CD14-positive monocyte (primary cell): ENCODE measurements at regions not wholly inside any gene's neighbourhood (a gene's known extent, or its start where the extent isn't known, plus 50 kb on each side); places are given as distances from the start of the nearest gene placed in this dataset.

Experiments used
- DNase-seq, 3 donors: peaks; one replicate each; pipeline ENCODE4 v3.0.0-alpha.2; 2011 to 2022
- H2AFZ ChIP-seq: 2 replicates; pipeline ENCODE4 v1.6.0; 2012; ENCODE audit warnings: mild to moderate bottlenecking, low read depth, low read length, inconsistent platforms; ENCODE audit not compliant: insufficient read depth, poor library complexity, severe bottlenecking
- H3K27ac ChIP-seq, 2 donors: 1 replicate in 1 of 2; 2 replicates in 1 of 2; pipeline ENCODE4 v1.5.1; 2012 to 2013; ENCODE audit warnings: low read length in 2 of 2, control low read depth in 1 of 2, inconsistent platforms in 1 of 2, low read depth in 1 of 2, mild to moderate bottlenecking in 1 of 2
- H3K27me3 ChIP-seq, 2 donors: one replicate each; pipeline versions ENCODE4 v1.6.0 to v1.6.1; 2011 to 2013; ENCODE audit warnings: low read length in 2 of 2; ENCODE audit not compliant: control insufficient read depth in 2 of 2, insufficient read depth in 2 of 2
- H3K36me3 ChIP-seq, 2 donors: replicated peaks in 1 of 2; 1 replicate in 1 of 2; 2 replicates in 1 of 2; pipeline versions ENCODE4 v1.5.1 to v1.6.1; 2012 to 2013; ENCODE audit warnings: low read length in 2 of 2, control low read depth in 1 of 2, inconsistent platforms in 1 of 2, mild to moderate bottlenecking in 1 of 2; ENCODE audit not compliant: insufficient read depth in 2 of 2, control insufficient read depth in 1 of 2
- H3K4me1 ChIP-seq, 2 donors: 1 replicate in 1 of 2; 2 replicates in 1 of 2; pipeline versions ENCODE4 v1.5.1 to v1.6.1; 2012 to 2013; ENCODE audit warnings: low read length in 2 of 2, control low read depth in 1 of 2, inconsistent platforms in 1 of 2, mild to moderate bottlenecking in 1 of 2, moderate library complexity in 1 of 2; ENCODE audit not compliant: insufficient read depth in 2 of 2, control insufficient read depth in 1 of 2
- H3K4me2 ChIP-seq: replicated peaks from 2 replicates; pipeline ENCODE3; 2012; ENCODE audit warnings: low read length, moderate library complexity, mild to moderate bottlenecking; ENCODE audit not compliant: poor library complexity, severe bottlenecking; ENCODE audit errors: extremely low read depth
- H3K4me3 ChIP-seq, 3 experiments: fragments of 200-600 bp in 1 of 3; sonication (generic) in 1 of 3; replicated peaks in 1 of 3; 1 replicate in 2 of 3; 2 replicates in 1 of 3; pipeline ENCODE4 v1.5.1; 2011 to 2013; ENCODE audit warnings: low read length in 3 of 3, mild to moderate bottlenecking in 3 of 3, control low read depth in 2 of 3, low read depth in 2 of 3, inconsistent platforms in 1 of 3, moderate library complexity in 1 of 3
- H3K79me2 ChIP-seq: 2 replicates; pipeline ENCODE4 v1.6.0; 2012; ENCODE audit warnings: mild to moderate bottlenecking, control low read depth, inconsistent platforms, low read length, moderate library complexity; ENCODE audit not compliant: insufficient read depth
- H3K9ac ChIP-seq: 2 replicates; pipeline ENCODE4 v1.6.0; 2017; ENCODE audit warnings: low read length, mild to moderate bottlenecking; ENCODE audit not compliant: insufficient read depth, poor library complexity, severe bottlenecking
- H3K9me3 ChIP-seq, 2 donors: replicated peaks in 1 of 2; 1 replicate in 1 of 2; 2 replicates in 1 of 2; pipeline versions ENCODE4 v1.5.1 to v1.6.1; 2012 to 2013; ENCODE audit warnings: low read length in 2 of 2, control low read depth in 1 of 2; ENCODE audit not compliant: control insufficient read depth in 1 of 2, insufficient read depth in 1 of 2
- H4K20me1 ChIP-seq: 2 replicates; pipeline ENCODE4 v1.6.0; 2012; ENCODE audit warnings: mild to moderate bottlenecking, low read length, control low read depth, moderate library complexity; ENCODE audit not compliant: insufficient read depth
- H3K27ac Mint-ChIP-seq, 7 donors: one replicate each; pipeline ENCODE4 v1.8.0; 2020; ENCODE audit warnings: mild to moderate bottlenecking in 7 of 7, mixed read lengths in 7 of 7, moderate library complexity in 6 of 7, inconsistent platforms in 2 of 7
- H3K27me3 Mint-ChIP-seq, 3 donors: one replicate each; pipeline ENCODE4 v1.8.0; 2021 to 2022; ENCODE audit warnings: low read depth in 3 of 3, mild to moderate bottlenecking in 3 of 3, mixed read lengths in 3 of 3, moderate library complexity in 3 of 3, inconsistent platforms in 1 of 3
- H3K36me3 Mint-ChIP-seq, 2 donors: one replicate each; pipeline ENCODE4 v1.8.0; 2020; ENCODE audit warnings: mixed read lengths in 2 of 2, inconsistent platforms in 1 of 2, mild to moderate bottlenecking in 1 of 2
- H3K4me1 Mint-ChIP-seq: one replicate; pipeline ENCODE4 v1.8.0; 2020; ENCODE audit warnings: mild to moderate bottlenecking, mixed read lengths
- H3K4me3 Mint-ChIP-seq, 2 donors: one replicate each; pipeline ENCODE4 v1.8.0; 2020; ENCODE audit warnings: mild to moderate bottlenecking in 2 of 2, mixed read lengths in 2 of 2, moderate library complexity in 1 of 2
- H3K9me3 Mint-ChIP-seq, 7 donors: one replicate each; pipeline ENCODE4 v1.8.0; 2020 to 2022; ENCODE audit warnings: mixed read lengths in 7 of 7, mild to moderate bottlenecking in 6 of 7, moderate library complexity in 6 of 7, inconsistent platforms in 2 of 7
- CTCF ChIP-seq: fragments of 200-600 bp; IDR thresholded peaks from one replicate; pipeline ENCODE4 v1.8.0; 2022; ENCODE audit warnings: antibody characterized with exemption, mild to moderate bottlenecking
- WGBS: methylation state at CpG from one replicate; pipeline ENCODE4 v1.1.5; 2013; ENCODE audit warnings: missing lambda C conversion rate; ENCODE audit not compliant: insufficient coverage; 5-methylcytosine and 5-hydroxymethylcytosine counted together
- intact Hi-C, 2 donors: fragments of 100-400 bp; cut with micrococcal nuclease; formaldehyde crosslinking; loops; one replicate each; pipeline versions ENCODE4 v1.15.0 to v1.15.1; 2023

- intact Hi-C loops, result no loop called here
- peaks cover 4 to 20% (median 10%) of the 10 kb centered on the region in 7 donors for H3K9me3 Mint-ChIP-seq
- H3K4me2 ChIP-seq, result no peak overlapping the region
- H3K36me3 ChIP-seq, result no peaks in the 10 kb centered on the region
- no peak for TF ChIP-seq CTCF
- WGBS, result 97% methylated on average over 8 of the region's 13 CpGs
- no peak overlapping the region for H2AFZ ChIP-seq
- no peaks in the 10 kb centered on the region for H3K36me3 Mint-ChIP-seq
- no peaks in the 10 kb centered on the region for H3K4me1 Mint-ChIP-seq
- peaks cover 2 to 8% (median 2%) of the 10 kb centered on the region in 3 donors for H3K27me3 Mint-ChIP-seq
- no peak overlapping the region for H3K9ac ChIP-seq
- no peak overlapping the region for H3K27ac ChIP-seq
- no peaks in the 10 kb centered on the region for H3K27me3 ChIP-seq
- no peak overlapping the region for H3K4me3 ChIP-seq
- H3K27ac Mint-ChIP-seq, result no peak overlapping the region
- no peak overlapping the region for H3K4me3 Mint-ChIP-seq
- DNase-seq, result no peak
- H3K4me1 ChIP-seq, result no peaks in the 10 kb centered on the region
- H3K79me2 ChIP-seq, result no peaks in the 10 kb centered on the region
- no peaks in the 10 kb centered on the region for H4K20me1 ChIP-seq
- peaks cover 7 to 12% of the 10 kb centered on the region in 2 donors for H3K9me3 ChIP-seq
Measured at GRCh38 chr13:21831654-21832324, 160.9 kb downstream of the FGF9 start.

GRCh38 chr13:21833921-21834320 is 163.0 kb downstream of the FGF9 start:
- Mint-ChIP-seq H3K36me3 (no peaks in the 10 kb centered on the region), H3K27ac (no peak overlapping the region), H3K9me3 (peaks cover 2 to 20% (median 13%) of the 10 kb centered on the region in 7 donors), H3K4me1 (no peaks in the 10 kb centered on the region), H3K27me3 (peaks cover 0 to 6% (median 4%) of the 10 kb centered on the region in 3 donors), H3K4me3 (no peak overlapping the region)
- WGBS, result 96% methylated on average over 5 of the region's 9 CpGs
- H3K4me3 ChIP-seq, result no peak overlapping the region
- peaks cover 7 to 12% of the 10 kb centered on the region in 2 donors for H3K9me3 ChIP-seq
- no peaks in the 10 kb centered on the region for H3K27me3 ChIP-seq
- intact Hi-C loops, result no loop called here
- no peak for TF ChIP-seq CTCF
- H3K9ac ChIP-seq, result no peak overlapping the region
- H3K36me3 ChIP-seq, result no peaks in the 10 kb centered on the region
- H3K4me2 ChIP-seq, result no peak overlapping the region
- no peak overlapping the region for H2AFZ ChIP-seq
- DNase-seq, result no peak
- no peaks in the 10 kb centered on the region for H3K79me2 ChIP-seq
- no peaks in the 10 kb centered on the region for H4K20me1 ChIP-seq
- H3K27ac ChIP-seq, result no peak overlapping the region
- H3K4me1 ChIP-seq, result no peaks in the 10 kb centered on the region
